PC-9 (cell line): ENCODE measurements at regions not wholly inside any gene's neighbourhood (a gene's known extent, or its start where the extent isn't known, plus 50 kb on each side); places are given as distances from the start of the nearest gene placed in this dataset.

Source experiments
- BruUV-seq: library from RNA; stranded (reverse); fragments of 400-500 nt; replicated peaks from 2 replicates; lab custom pipeline; 2021; lab: Mats Ljungman, UMichigan
- CTCF ChIA-PET: fragments of 300-600 bp; sonication (Branson Sonifier 250); formaldehyde crosslinking; loops from one replicate; lab custom pipeline; 2022; ENCODE audit warnings: antibody characterized with exemption; lab: Charles Lee
- POLR2A ChIA-PET: fragments of 300-600 bp; sonication (Branson Sonifier 250); formaldehyde crosslinking; loops from one replicate; lab custom pipeline; 2022; ENCODE audit warnings: antibody characterized with exemption; ENCODE audit not compliant: unreplicated experiment; lab: Charles Lee
- DNase-seq, 2 experiments: peaks; one replicate each; pipeline versions ENCODE4 v3.0.0 to v3.0.0-alpha.2; 2015 to 2022; ENCODE audit warnings: mixed read lengths in 1 of 2
- H2AFZ ChIP-seq: fragments of 200-600 bp; sonication (generic); 2 replicates; pipeline ENCODE4 v1.8.1; 2017; ENCODE audit warnings: antibody characterized with exemption
- H3F3A ChIP-seq: fragments of 200-600 bp; sonication (generic); 2 replicates; pipeline ENCODE4 v1.8.1; 2017; ENCODE audit warnings: antibody characterized with exemption, mild to moderate bottlenecking, low read depth; ENCODE audit not compliant: insufficient read depth
- H3K27ac ChIP-seq: fragments of 200-600 bp; sonication (generic); 2 replicates; pipeline ENCODE4 v1.6.1; 2016; ENCODE audit warnings: mixed run types
- H3K27me3 ChIP-seq: fragments of 200-600 bp; sonication (generic); 2 replicates; pipeline ENCODE4 v1.6.1; 2016; ENCODE audit warnings: low read depth, mixed run types; ENCODE audit not compliant: insufficient read depth
- H3K36me3 ChIP-seq: fragments of 200-600 bp; sonication (generic); 2 replicates; pipeline ENCODE4 v1.6.1; 2016; ENCODE audit warnings: low read depth, mixed run types
- H3K4me1 ChIP-seq: fragments of 200-600 bp; sonication (generic); replicated peaks from 2 replicates; pipeline ENCODE4 v1.6.1; 2016; ENCODE audit warnings: mixed run types; ENCODE audit not compliant: insufficient read depth
- H3K4me2 ChIP-seq: fragments of 200-600 bp; sonication (generic); 2 replicates; pipeline ENCODE4 v1.6.1; 2017; ENCODE audit warnings: mixed run types
- H3K4me3 ChIP-seq: fragments of 200-600 bp; sonication (generic); 2 replicates; pipeline ENCODE4 v1.6.1; 2016; ENCODE audit warnings: mixed run types
- H3K79me2 ChIP-seq: fragments of 200-600 bp; sonication (generic); 2 replicates; pipeline ENCODE4 v1.6.1; 2017; ENCODE audit warnings: low read depth, mixed run types
- H3K9me2 ChIP-seq: fragments of 200-600 bp; sonication (generic); 2 replicates; pipeline ENCODE4 v1.8.1; 2017; ENCODE audit warnings: mild to moderate bottlenecking; ENCODE audit not compliant: insufficient read depth
- H3K9me3 ChIP-seq: fragments of 200-600 bp; sonication (generic); 2 replicates; pipeline ENCODE4 v1.8.1; 2016; ENCODE audit warnings: low read depth; ENCODE audit not compliant: insufficient read depth
- H4K20me1 ChIP-seq: fragments of 200-600 bp; sonication (generic); 2 replicates; pipeline ENCODE4 v1.8.1; 2017; ENCODE audit not compliant: insufficient read depth
- CTCF ChIP-seq: fragments of 200-600 bp; sonication (generic); conservative IDR thresholded peaks from 2 replicates; pipeline ENCODE4 v1.6.1; 2017; ENCODE audit warnings: mixed run types, antibody characterized with exemption, mild to moderate bottlenecking, moderate library complexity
- EZH2 ChIP-seq: fragments of 200-600 bp; sonication (generic); IDR thresholded peaks from 2 replicates; pipeline ENCODE4 v1.8.0; 2017; ENCODE audit warnings: antibody characterized with exemption, low read depth
- intact Hi-C: fragments of 100-400 bp; cut with micrococcal nuclease; formaldehyde crosslinking; loops from one replicate; pipeline ENCODE4 v1.10.0; 2022; ENCODE audit not compliant: unreplicated experiment

GRCh38 chr21:17436626-17437111, 76.2 kb upstream of the CXADR start:
- BruUV-seq = no TSS peak
- peak overlapping the region; percentile 84 for H3K27ac ChIP-seq

GRCh38 chr21:17438635-17439034, 74.2 kb upstream of the CXADR start:
- intact Hi-C loops = no loop called here
- no peak overlapping the region for H3K4me2 ChIP-seq
- H3K9me3 ChIP-seq = no peaks in the 10 kb centered on the region
- H3K79me2 ChIP-seq = no peaks in the 10 kb centered on the region
- no peaks in the 10 kb centered on the region for H3K27me3 ChIP-seq
- no peak for DNase-seq
- peaks cover 30% of the 10 kb centered on the region for H3F3A ChIP-seq
- no peak for TF ChIP-seq CTCF
- TF ChIP-seq EZH2 = no peak
- no peak overlapping the region for H3K4me3 ChIP-seq
- BruUV-seq = no TSS peak
- no peak overlapping the region for H2AFZ ChIP-seq
- H3K36me3 ChIP-seq = no peaks in the 10 kb centered on the region
- POLR2A ChIA-PET = no interaction called here
- CTCF ChIA-PET = interaction anchor here (0.6 kb wide), 1 partner anchor 64 kb away, joined by 3 read pairs; no protein-coding TSS in a partner anchor
- H3K4me1 ChIP-seq = peaks cover 47% of the 10 kb centered on the region
- no peaks in the 10 kb centered on the region for H3K9me2 ChIP-seq
- H3K27ac ChIP-seq = no peak overlapping the region
- no peaks in the 10 kb centered on the region for H4K20me1 ChIP-seq

More at GRCh38 chr21:17436626-17437111, 76.2 kb upstream of the CXADR start:
- Histone ChIP-seq H3K4me3 (no peak overlapping the region), H3F3A (peaks cover 23% of the 10 kb centered on the region), H3K36me3 (no peaks in the 10 kb centered on the region), H3K9me3 (no peaks in the 10 kb centered on the region), H4K20me1 (no peaks in the 10 kb centered on the region), H3K79me2 (no peaks in the 10 kb centered on the region), H3K27me3 (no peaks in the 10 kb centered on the region), H2AFZ (no peak overlapping the region), H3K4me1 (peaks cover 37% of the 10 kb centered on the region), H3K4me2 (peak overlapping the region; percentile 14; the same call in 1 of the 2 replicates), H3K9me2 (no peaks in the 10 kb centered on the region)
- POLR2A ChIA-PET = no interaction called here
- CTCF ChIA-PET = no interaction called here
- no peak for TF ChIP-seq EZH2
- no peak for TF ChIP-seq CTCF
- intact Hi-C loops = no loop called here
- no peak for DNase-seq

GRCh38 chr21:17440969-17441368, 71.9 kb upstream of the CXADR start:
- intact Hi-C loops = no loop called here
- no peak for TF ChIP-seq CTCF
- no peak for TF ChIP-seq EZH2
- Histone ChIP-seq H3F3A (peaks cover 25% of the 10 kb centered on the region), H3K4me2 (peak overlapping the region; percentile 56), H4K20me1 (no peaks in the 10 kb centered on the region), H3K27ac (peak overlapping the region; percentile 84), H3K79me2 (no peaks in the 10 kb centered on the region), H3K36me3 (no peaks in the 10 kb centered on the region), H3K4me1 (peaks cover 37% of the 10 kb centered on the region), H3K9me3 (no peaks in the 10 kb centered on the region), H2AFZ (peak overlapping the region; percentile 36), H3K4me3 (peak overlapping the region; percentile 21; the same call in 1 of the 2 replicates), H3K27me3 (no peaks in the 10 kb centered on the region), H3K9me2 (no peaks in the 10 kb centered on the region)
- ChIA-PET CTCF (no interaction called here), POLR2A (no interaction called here)
- DNase-seq = peak in 1 of 2 experiments; percentile 58
- no TSS peak for BruUV-seq
